Neural progenitor cell (in vitro differentiated cells): ENCODE measurements at regions not wholly inside any gene's neighbourhood (a gene's known extent, or its start where the extent isn't known, plus 50 kb on each side); places are given as distances from the start of the nearest gene placed in this dataset.
A peak's percentile ranks its signal among the peaks of the same experiment; 100 is the strongest.

Source experiments
- DNase-seq: peaks from one replicate; pipeline ENCODE4 v3.0.0-alpha.2; 2016; ENCODE audit warnings: low spot score
- H2AFZ ChIP-seq: fragments of 200-600 bp; sonication (generic); replicated peaks from 2 replicates; pipeline ENCODE4 v1.6.1; 2016; ENCODE audit warnings: antibody characterized with exemption
- H3F3A ChIP-seq: fragments of 200-600 bp; sonication (generic); 2 replicates; pipeline ENCODE4 v1.6.1; 2016; ENCODE audit warnings: antibody characterized with exemption, low read depth
- H3K27ac ChIP-seq: fragments of 200-600 bp; sonication (generic); 2 replicates; pipeline ENCODE4 v1.5.1; 2016; ENCODE audit warnings: mild to moderate bottlenecking
- H3K27me3 ChIP-seq: fragments of 200-600 bp; sonication (generic); 2 replicates; pipeline ENCODE4 v1.6.1; 2016; ENCODE audit warnings: mild to moderate bottlenecking, moderate library complexity
- H3K36me3 ChIP-seq: fragments of 200-600 bp; sonication (generic); 2 replicates; pipeline ENCODE4 v1.5.1; 2016
- H3K4me1 ChIP-seq: fragments of 200-600 bp; sonication (generic); 2 replicates; pipeline ENCODE4 v1.6.1; 2016; ENCODE audit warnings: mixed run types
- H3K4me2 ChIP-seq: fragments of 200-600 bp; sonication (generic); 2 replicates; pipeline ENCODE4 v1.6.1; 2016
- H3K4me3 ChIP-seq: fragments of 200-600 bp; sonication (generic); 2 replicates; pipeline ENCODE4 v1.5.1; 2016
- H3K79me2 ChIP-seq: fragments of 200-600 bp; sonication (generic); 2 replicates; pipeline ENCODE4 v1.6.1; 2016; ENCODE audit warnings: low read depth
- H3K9ac ChIP-seq: fragments of 200-600 bp; sonication (generic); 2 replicates; pipeline ENCODE4 v1.6.1; 2016
- H3K9me3 ChIP-seq: fragments of 200-600 bp; sonication (generic); 2 replicates; pipeline ENCODE4 v1.5.1; 2016; ENCODE audit warnings: low read depth
- H4K20me1 ChIP-seq: fragments of 200-600 bp; sonication (generic); 2 replicates; pipeline ENCODE4 v1.6.1; 2016; ENCODE audit warnings: low read depth
- H3K27ac Mint-ChIP-seq: 3 replicates; pipeline ENCODE4 v1.8.0; 2021; ENCODE audit warnings: mixed read lengths
- H3K27me3 Mint-ChIP-seq: 2 replicates; pipeline ENCODE4 v1.8.0; 2022; ENCODE audit warnings: low read depth, mild to moderate bottlenecking, inconsistent platforms, moderate library complexity, mixed read lengths; ENCODE audit not compliant: insufficient read depth
- H3K36me3 Mint-ChIP-seq: 3 replicates; pipeline ENCODE4 v1.8.0; 2021; ENCODE audit warnings: mixed read lengths
- H3K4me1 Mint-ChIP-seq: 3 replicates; pipeline ENCODE4 v1.8.0; 2021; ENCODE audit warnings: mixed read lengths
- H3K4me3 Mint-ChIP-seq: 3 replicates; pipeline ENCODE4 v1.8.0; 2021; ENCODE audit warnings: mild to moderate bottlenecking, moderate library complexity, mixed read lengths
- H3K9me3 Mint-ChIP-seq: 3 replicates; pipeline ENCODE4 v1.8.0; 2020; ENCODE audit warnings: mixed read lengths
- EZH2 ChIP-seq: fragments of 200-600 bp; sonication (generic); IDR thresholded peaks from 2 replicates; pipeline ENCODE4 v1.6.1; 2017; ENCODE audit warnings: antibody characterized with exemption, mild to moderate bottlenecking, moderate library complexity
- EZH2phosphoT487 ChIP-seq: fragments of 200-600 bp; sonication (generic); IDR thresholded peaks from 2 replicates; pipeline ENCODE4 v1.6.1; 2017; ENCODE audit warnings: antibody characterized with exemption
- TF ChIP-seq, protein P1 (sequence below): fragments of 200-600 bp; sonication (generic); IDR thresholded peaks from 2 replicates; pipeline ENCODE4 v1.5.1; 2017; ENCODE audit warnings: antibody characterized with exemption, mild to moderate bottlenecking

DNA sequence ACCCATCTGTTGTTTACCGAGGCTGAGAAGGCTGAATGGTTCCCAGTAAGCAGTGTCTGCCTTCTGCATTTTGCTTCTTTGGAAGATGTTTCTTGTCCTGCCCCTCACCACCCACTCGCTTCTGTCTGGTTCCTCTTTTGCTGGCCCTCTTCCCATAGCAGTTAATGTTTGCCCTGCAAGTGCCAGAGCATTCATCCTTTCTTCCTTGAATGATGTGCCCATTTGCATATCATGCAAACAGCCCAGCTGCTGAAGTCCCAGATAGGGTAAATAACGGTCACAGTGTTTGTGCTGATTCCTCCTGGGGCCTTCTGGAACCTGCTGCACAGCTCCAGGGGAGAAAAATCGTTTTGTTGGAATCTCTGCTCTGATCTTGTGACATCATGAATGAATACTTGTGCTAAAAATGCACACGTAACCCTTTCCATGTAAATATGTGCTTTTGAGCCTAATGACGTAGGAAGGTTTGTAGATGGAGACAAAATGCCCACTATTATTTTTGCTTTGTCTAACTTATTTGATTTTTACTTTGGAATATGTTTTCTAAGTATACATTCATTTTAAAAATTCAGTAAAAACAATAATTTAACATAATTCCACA lies 381.0 kb downstream of the SOX2 start:
- peaks cover 14% of the 10 kb centered on the region for H3K9me3 Mint-ChIP-seq
- peak; percentile 14 for DNase-seq
- H3K4me3 ChIP-seq = no peak overlapping the region
- H3K4me1 ChIP-seq = peaks cover 10% of the 10 kb centered on the region
- H3K36me3 ChIP-seq = no peaks in the 10 kb centered on the region
- no peaks in the 10 kb centered on the region for H3K27me3 ChIP-seq
- H3K4me1 Mint-ChIP-seq = peaks cover 5% of the 10 kb centered on the region
- H3K79me2 ChIP-seq = no peaks in the 10 kb centered on the region
- H3F3A ChIP-seq = peaks cover 9% of the 10 kb centered on the region
- no peak overlapping the region for H3K4me3 Mint-ChIP-seq
- H3K27ac Mint-ChIP-seq = peak overlapping the region; percentile 44
- H2AFZ ChIP-seq = peak overlapping the region; percentile 91
- no peaks in the 10 kb centered on the region for H3K9me3 ChIP-seq
- no peak for TF ChIP-seq EZH2phosphoT487
- TF ChIP-seq, protein P1, sequence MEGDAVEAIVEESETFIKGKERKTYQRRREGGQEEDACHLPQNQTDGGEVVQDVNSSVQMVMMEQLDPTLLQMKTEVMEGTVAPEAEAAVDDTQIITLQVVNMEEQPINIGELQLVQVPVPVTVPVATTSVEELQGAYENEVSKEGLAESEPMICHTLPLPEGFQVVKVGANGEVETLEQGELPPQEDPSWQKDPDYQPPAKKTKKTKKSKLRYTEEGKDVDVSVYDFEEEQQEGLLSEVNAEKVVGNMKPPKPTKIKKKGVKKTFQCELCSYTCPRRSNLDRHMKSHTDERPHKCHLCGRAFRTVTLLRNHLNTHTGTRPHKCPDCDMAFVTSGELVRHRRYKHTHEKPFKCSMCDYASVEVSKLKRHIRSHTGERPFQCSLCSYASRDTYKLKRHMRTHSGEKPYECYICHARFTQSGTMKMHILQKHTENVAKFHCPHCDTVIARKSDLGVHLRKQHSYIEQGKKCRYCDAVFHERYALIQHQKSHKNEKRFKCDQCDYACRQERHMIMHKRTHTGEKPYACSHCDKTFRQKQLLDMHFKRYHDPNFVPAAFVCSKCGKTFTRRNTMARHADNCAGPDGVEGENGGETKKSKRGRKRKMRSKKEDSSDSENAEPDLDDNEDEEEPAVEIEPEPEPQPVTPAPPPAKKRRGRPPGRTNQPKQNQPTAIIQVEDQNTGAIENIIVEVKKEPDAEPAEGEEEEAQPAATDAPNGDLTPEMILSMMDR = no peak
- no peak for TF ChIP-seq EZH2
- no peaks in the 10 kb centered on the region for H4K20me1 ChIP-seq
- peaks cover 2% of the 10 kb centered on the region for H3K36me3 Mint-ChIP-seq
- no peak overlapping the region for H3K9ac ChIP-seq
- H3K4me2 ChIP-seq = peak overlapping the region; percentile 0
- H3K27me3 Mint-ChIP-seq = peaks cover 2% of the 10 kb centered on the region
- H3K27ac ChIP-seq = no peak overlapping the region

DNA sequence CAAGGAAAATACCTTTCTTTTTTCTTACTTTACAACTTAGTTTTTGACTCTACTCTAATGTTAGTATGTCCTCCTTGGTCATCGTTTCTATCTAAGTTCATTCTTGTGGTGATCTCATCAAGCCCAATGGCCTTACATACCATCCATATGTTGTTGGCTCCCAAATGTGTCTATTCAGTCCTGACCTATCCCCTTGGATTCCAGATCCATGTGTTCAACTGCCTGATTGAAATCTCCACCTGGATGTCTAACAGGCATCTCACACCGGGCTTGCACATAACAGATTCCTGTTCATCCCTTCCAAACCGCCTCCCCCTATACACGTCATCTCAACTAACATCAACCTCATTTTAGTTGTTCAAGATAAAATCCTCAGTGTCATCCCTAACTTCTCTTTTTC lies 382.6 kb downstream of the SOX2 start:
- H3K79me2 ChIP-seq = no peaks in the 10 kb centered on the region
- no peaks in the 10 kb centered on the region for H3K9me3 ChIP-seq
- no peak overlapping the region for H3K9ac ChIP-seq
- H3F3A ChIP-seq = peaks cover 9% of the 10 kb centered on the region
- H2AFZ ChIP-seq = no peak overlapping the region
- H3K36me3 ChIP-seq = no peaks in the 10 kb centered on the region
- no peak overlapping the region for H3K27ac ChIP-seq
- H3K4me1 Mint-ChIP-seq = peaks cover 5% of the 10 kb centered on the region
- TF ChIP-seq, protein P1 = no peak
- TF ChIP-seq EZH2 (no peak), EZH2phosphoT487 (no peak)
- no peaks in the 10 kb centered on the region for H3K27me3 ChIP-seq
- no peak for DNase-seq
- H3K4me3 ChIP-seq = no peak overlapping the region
- H4K20me1 ChIP-seq = no peaks in the 10 kb centered on the region
- H3K4me2 ChIP-seq = no peak overlapping the region
- peaks cover 2% of the 10 kb centered on the region for H3K27me3 Mint-ChIP-seq
- peaks cover 14% of the 10 kb centered on the region for H3K9me3 Mint-ChIP-seq
- H3K4me1 ChIP-seq = peaks cover 10% of the 10 kb centered on the region
- peaks cover 2% of the 10 kb centered on the region for H3K36me3 Mint-ChIP-seq
- no peak overlapping the region for H3K27ac Mint-ChIP-seq
- no peak overlapping the region for H3K4me3 Mint-ChIP-seq

DNA sequence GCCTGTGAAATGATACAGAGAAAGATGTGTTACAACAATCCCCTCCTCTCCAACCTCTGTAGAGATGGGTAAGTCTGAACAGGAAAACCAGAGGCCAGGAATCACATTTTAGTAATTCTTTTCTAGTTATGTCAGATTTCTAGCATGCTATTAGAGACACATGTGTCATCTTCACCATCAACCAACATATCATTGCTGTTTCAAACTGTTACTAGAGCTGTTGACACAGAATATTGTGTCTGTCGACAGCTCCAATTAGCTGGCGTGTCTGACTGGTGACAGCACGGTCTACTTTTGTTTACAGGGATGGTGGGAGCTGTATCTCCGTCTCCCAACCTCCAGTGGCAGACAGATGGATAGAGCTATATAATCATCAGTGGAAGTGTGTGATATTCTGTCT lies 393.2 kb downstream of the SOX2 start:
- Mint-ChIP-seq H3K27me3 (peaks cover 2% of the 10 kb centered on the region), H3K36me3 (peaks cover 8% of the 10 kb centered on the region), H3K9me3 (peaks cover 36% of the 10 kb centered on the region), H3K4me3 (no peak overlapping the region), H3K27ac (no peak overlapping the region), H3K4me1 (no peaks in the 10 kb centered on the region)
- no peak for DNase-seq
- no peak for TF ChIP-seq EZH2phosphoT487
- TF ChIP-seq, protein P1 = no peak
- TF ChIP-seq EZH2 = no peak
- Histone ChIP-seq H3K4me3 (no peak overlapping the region), H4K20me1 (no peaks in the 10 kb centered on the region), H3K36me3 (no peaks in the 10 kb centered on the region), H3K27me3 (no peaks in the 10 kb centered on the region), H3F3A (no peaks in the 10 kb centered on the region), H3K4me2 (no peak overlapping the region), H2AFZ (peak overlapping the region; percentile 32), H3K9ac (no peak overlapping the region), H3K27ac (no peak overlapping the region), H3K79me2 (no peaks in the 10 kb centered on the region), H3K9me3 (peaks cover 16% of the 10 kb centered on the region), H3K4me1 (no peaks in the 10 kb centered on the region)
